Liver (tissue), 8 donors: ENCODE measurements at regions not wholly inside any gene's neighbourhood (a gene's known extent, or its start where the extent isn't known, plus 50 kb on each side); places are given as distances from the start of the nearest gene placed in this dataset.

ENCODE experiments used
- DNase-seq: peaks from one replicate; pipeline ENCODE4 v3.0.0-alpha.2; 2017; ENCODE audit warnings: low spot score
- H3K27ac ChIP-seq, 2 donors: one replicate each; pipeline ENCODE4 v1.7.0; 2013; ENCODE audit warnings: inconsistent platforms in 2 of 2, low read length in 2 of 2, control low read depth in 1 of 2, low read depth in 1 of 2, mild to moderate bottlenecking in 1 of 2
- H3K27me3 ChIP-seq, 4 donors: one replicate each; pipeline versions ENCODE4 v1.6.1 to v1.7.0; 2013; ENCODE audit warnings: low read length in 3 of 4, inconsistent platforms in 1 of 4, mild to moderate bottlenecking in 1 of 4, moderate library complexity in 1 of 4; ENCODE audit not compliant: control insufficient read depth in 4 of 4, insufficient read depth in 4 of 4
- H3K36me3 ChIP-seq, 4 donors: one replicate each; pipeline versions ENCODE4 v1.6.1 to v1.7.0; 2013; ENCODE audit warnings: low read length in 3 of 4, mild to moderate bottlenecking in 3 of 4, low read depth in 1 of 4, moderate library complexity in 1 of 4; ENCODE audit not compliant: control insufficient read depth in 4 of 4, insufficient read depth in 3 of 4
- H3K4me1 ChIP-seq, 4 donors: one replicate each; pipeline versions ENCODE4 v1.6.1 to v1.7.0; 2013; ENCODE audit warnings: low read length in 3 of 4, mild to moderate bottlenecking in 3 of 4, moderate library complexity in 1 of 4; ENCODE audit not compliant: control insufficient read depth in 4 of 4, insufficient read depth in 4 of 4
- H3K4me3 ChIP-seq, 3 donors: one replicate each; pipeline versions ENCODE4 v1.6.1 to v1.7.0; 2013; ENCODE audit warnings: low read length in 3 of 3, control low read depth in 1 of 3, low read depth in 1 of 3, mild to moderate bottlenecking in 1 of 3
- H3K9ac ChIP-seq, 2 donors: one replicate each; pipeline ENCODE4 v1.7.0; 2013; ENCODE audit warnings: low read length in 2 of 2, mild to moderate bottlenecking in 2 of 2, moderate library complexity in 2 of 2, control low read depth in 1 of 2, low read depth in 1 of 2
- H3K9me3 ChIP-seq, 4 donors: one replicate each; pipeline versions ENCODE4 v1.6.1 to v1.7.0; 2013; ENCODE audit warnings: low read length in 3 of 4; ENCODE audit not compliant: control insufficient read depth in 4 of 4
- EGR1 ChIP-seq, 2 donors: IDR thresholded peaks; 2 replicates each; pipeline ENCODE4 v1.6.1; 2016 to 2018; ENCODE audit warnings: antibody characterized with exemption in 2 of 2, low read depth in 2 of 2
- FOXA1 ChIP-seq: IDR thresholded peaks from 2 replicates; pipeline ENCODE4 v1.6.1; 2016; ENCODE audit warnings: antibody characterized with exemption
- FOXA2 ChIP-seq: IDR thresholded peaks from 2 replicates; pipeline ENCODE4 v1.6.1; 2016; ENCODE audit warnings: antibody characterized with exemption
- GABPA ChIP-seq, 2 donors: IDR thresholded peaks in 1 of 2; conservative IDR thresholded peaks in 1 of 2; 2 replicates each; pipeline ENCODE4 v1.6.1; 2016; ENCODE audit warnings: antibody characterized with exemption in 2 of 2, mild to moderate bottlenecking in 1 of 2, moderate library complexity in 1 of 2
- HNF4A ChIP-seq, 2 donors: conservative IDR thresholded peaks; 2 replicates each; pipeline ENCODE4 v1.6.1; 2016; ENCODE audit warnings: antibody characterized with exemption in 2 of 2, mild to moderate bottlenecking in 2 of 2
- HNF4G ChIP-seq: IDR thresholded peaks from 2 replicates; pipeline ENCODE4 v1.6.1; 2016; ENCODE audit warnings: antibody characterized with exemption
- JUND ChIP-seq, 2 donors: IDR thresholded peaks; 2 replicates each; pipeline ENCODE4 v1.6.1; 2016; ENCODE audit warnings: antibody characterized with exemption in 2 of 2
- NR2F2 ChIP-seq: IDR thresholded peaks from 2 replicates; pipeline ENCODE4 v1.6.1; 2016; ENCODE audit warnings: antibody characterized with exemption
- RAD21 ChIP-seq, 2 donors: IDR thresholded peaks; 2 replicates each; pipeline ENCODE4 v1.6.1; 2016; ENCODE audit warnings: antibody characterized with exemption in 2 of 2, mild to moderate bottlenecking in 2 of 2
- RXRA ChIP-seq, 2 donors: IDR thresholded peaks; 2 replicates each; pipeline ENCODE4 v1.6.1; 2017 to 2018; ENCODE audit warnings: antibody characterized with exemption in 2 of 2, mild to moderate bottlenecking in 1 of 2
- SP1 ChIP-seq: IDR thresholded peaks from 2 replicates; pipeline ENCODE4 v1.6.1; 2018; ENCODE audit warnings: antibody characterized with exemption, mild to moderate bottlenecking
- TAF1 ChIP-seq: conservative IDR thresholded peaks from 2 replicates; pipeline ENCODE4 v1.6.1; 2016; ENCODE audit warnings: antibody characterized with exemption, mild to moderate bottlenecking
- YY1 ChIP-seq: IDR thresholded peaks from 2 replicates; pipeline ENCODE4 v1.6.1; 2016; ENCODE audit warnings: antibody characterized with exemption, mild to moderate bottlenecking
- WGBS: extraction: QIAGEN DNeasy Blood & Tissue Kit; methylation state at CpG from one replicate; pipeline ENCODE4 v1.1.7; 2013; 5-methylcytosine and 5-hydroxymethylcytosine counted together
- TF ChIP-seq, protein P1 (sequence below): IDR thresholded peaks from 2 replicates; pipeline ENCODE4 v1.6.1; 2016; ENCODE audit warnings: antibody characterized with exemption
- TF ChIP-seq, protein P2 (sequence below): fragments of 150-350 bp; IDR thresholded peaks from 2 replicates; pipeline ENCODE4 v1.5.1; 2017; ENCODE audit warnings: improper control_type of control experiment, low read depth, low read length; ENCODE audit not compliant: missing input control
- TF ChIP-seq, protein P3 (sequence below): IDR thresholded peaks from 2 replicates; pipeline ENCODE4 v1.6.1; 2016; ENCODE audit warnings: antibody characterized with exemption
- TF ChIP-seq, protein P4 (sequence below): IDR thresholded peaks from 2 replicates; pipeline ENCODE4 v1.6.1; 2016; ENCODE audit warnings: antibody characterized with exemption
- donor health status: healthy.
- donor health status: healthy.
- donor health status: healthy.
- donor health status: healthy.
- donor health status: healthy.

DNA sequence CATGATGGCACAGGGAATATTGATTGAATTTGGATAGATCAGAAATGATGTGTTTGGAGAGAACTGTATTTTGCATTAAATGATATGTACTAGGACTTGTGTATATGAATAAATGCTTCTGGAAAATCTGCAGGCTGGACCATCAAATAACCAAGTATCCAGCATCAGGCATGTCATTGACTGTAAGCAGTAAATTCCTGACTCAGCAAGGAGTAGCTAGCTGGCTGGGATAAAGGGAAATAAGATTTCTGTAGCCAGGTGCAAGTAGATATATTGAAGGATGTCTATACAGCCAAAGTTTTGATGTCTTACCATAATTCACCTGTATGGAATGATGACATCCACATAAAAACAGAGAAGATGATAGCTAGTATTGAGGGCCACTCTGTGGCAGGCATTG is 809.6 kb downstream of the CDH11 start (continued):
- TF ChIP-seq FOXA2 (no peak), RAD21 (IDR thresholded peaks at IDR 0.05) (no peak), RXRA (IDR thresholded peaks at IDR 0.05) (no peak), HNF4G (no peak)
- TF ChIP-seq, protein P1, sequence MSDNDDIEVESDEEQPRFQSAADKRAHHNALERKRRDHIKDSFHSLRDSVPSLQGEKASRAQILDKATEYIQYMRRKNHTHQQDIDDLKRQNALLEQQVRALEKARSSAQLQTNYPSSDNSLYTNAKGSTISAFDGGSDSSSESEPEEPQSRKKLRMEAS, result no peak
- TF ChIP-seq, protein P2, sequence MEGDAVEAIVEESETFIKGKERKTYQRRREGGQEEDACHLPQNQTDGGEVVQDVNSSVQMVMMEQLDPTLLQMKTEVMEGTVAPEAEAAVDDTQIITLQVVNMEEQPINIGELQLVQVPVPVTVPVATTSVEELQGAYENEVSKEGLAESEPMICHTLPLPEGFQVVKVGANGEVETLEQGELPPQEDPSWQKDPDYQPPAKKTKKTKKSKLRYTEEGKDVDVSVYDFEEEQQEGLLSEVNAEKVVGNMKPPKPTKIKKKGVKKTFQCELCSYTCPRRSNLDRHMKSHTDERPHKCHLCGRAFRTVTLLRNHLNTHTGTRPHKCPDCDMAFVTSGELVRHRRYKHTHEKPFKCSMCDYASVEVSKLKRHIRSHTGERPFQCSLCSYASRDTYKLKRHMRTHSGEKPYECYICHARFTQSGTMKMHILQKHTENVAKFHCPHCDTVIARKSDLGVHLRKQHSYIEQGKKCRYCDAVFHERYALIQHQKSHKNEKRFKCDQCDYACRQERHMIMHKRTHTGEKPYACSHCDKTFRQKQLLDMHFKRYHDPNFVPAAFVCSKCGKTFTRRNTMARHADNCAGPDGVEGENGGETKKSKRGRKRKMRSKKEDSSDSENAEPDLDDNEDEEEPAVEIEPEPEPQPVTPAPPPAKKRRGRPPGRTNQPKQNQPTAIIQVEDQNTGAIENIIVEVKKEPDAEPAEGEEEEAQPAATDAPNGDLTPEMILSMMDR, result no peak

DNA sequence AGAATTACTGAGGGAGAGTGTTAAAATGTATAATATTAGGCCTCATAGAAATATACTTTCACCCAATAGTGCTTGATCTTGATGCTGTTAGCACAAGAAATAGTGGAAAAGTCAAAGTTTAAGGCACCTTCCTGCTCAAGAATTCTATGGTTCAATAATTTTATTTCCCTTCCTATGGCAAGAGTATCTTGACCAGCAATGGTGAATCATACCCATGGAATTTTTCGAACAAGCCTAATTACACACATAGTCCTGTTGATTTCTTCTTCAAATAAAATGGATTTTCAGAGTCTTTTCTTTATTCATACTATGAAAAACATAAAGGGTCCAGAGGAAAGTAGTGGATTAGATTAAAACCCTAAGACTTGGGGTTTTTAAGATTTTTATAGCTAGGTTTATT is 810.6 kb downstream of the CDH11 start:
- Histone ChIP-seq H3K36me3 (no peaks in the 10 kb centered on the region), H3K27ac (no peak overlapping the region), H3K27me3 (no peaks in the 10 kb centered on the region), H3K4me1 (no peaks in the 10 kb centered on the region), H3K4me3 (no peak overlapping the region), H3K9me3 (peaks cover 0 to 4% (median 1%) of the 10 kb centered on the region in 4 donors), H3K9ac (no peak overlapping the region)
- TF ChIP-seq, protein P3, sequence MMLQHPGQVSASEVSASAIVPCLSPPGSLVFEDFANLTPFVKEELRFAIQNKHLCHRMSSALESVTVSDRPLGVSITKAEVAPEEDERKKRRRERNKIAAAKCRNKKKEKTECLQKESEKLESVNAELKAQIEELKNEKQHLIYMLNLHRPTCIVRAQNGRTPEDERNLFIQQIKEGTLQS, result no peak
- TF ChIP-seq TAF1, result no peak
- DNase-seq, result no peak
- WGBS, result 84% methylated on average over 1 of the region's 1 CpG

DNA sequence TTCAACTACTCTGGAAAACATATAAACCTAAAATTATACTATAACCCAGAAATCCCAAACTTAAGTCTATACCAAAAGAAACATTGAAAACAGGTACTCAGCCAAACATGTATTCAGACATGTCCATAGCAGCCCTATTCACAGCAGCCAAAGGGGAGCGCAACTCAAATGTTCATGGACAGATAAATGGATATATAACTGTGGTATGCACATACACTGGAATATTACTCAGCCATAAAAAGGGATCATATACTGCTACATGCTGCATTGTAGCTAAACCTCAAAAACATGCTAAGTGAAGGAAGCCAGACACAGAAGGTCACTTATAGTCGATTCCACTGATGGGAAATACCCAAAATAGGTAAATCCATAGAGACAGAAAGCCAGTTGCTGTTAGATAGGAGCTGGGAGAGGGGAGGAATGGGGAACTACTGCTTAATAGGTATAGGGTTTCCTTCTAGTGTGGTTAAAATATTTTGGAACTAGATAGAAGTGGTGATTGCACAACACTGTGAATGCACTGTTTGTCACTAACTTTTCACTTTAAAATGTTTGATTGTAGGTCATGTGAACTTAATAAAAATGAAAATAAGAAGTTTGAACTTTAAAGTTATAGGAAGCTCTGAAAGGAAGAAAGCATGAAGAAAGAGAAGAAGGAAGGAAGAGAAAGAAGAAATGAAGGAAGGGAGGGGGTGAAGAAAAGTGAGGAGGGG is 812.3 kb downstream of the CDH11 start:
- no peak for DNase-seq
- 56% methylated on average over 2 of the region's 2 CpGs for WGBS
- TF ChIP-seq, protein P1, result no peak
- TF ChIP-seq, protein P2, result no peak
- TF ChIP-seq JUND (IDR thresholded peaks at IDR 0.05), result no peak
- TF ChIP-seq GABPA (IDR thresholded peaks at IDR 0.05 in 1 of 2, conservative IDR thresholded peaks at IDR 0.05 in 1 of 2), result no peak
- no peak for TF ChIP-seq HNF4G
- no peak for TF ChIP-seq FOXA1
- no peak for TF ChIP-seq YY1
- no peak for TF ChIP-seq TAF1
- TF ChIP-seq, protein P3, result no peak
- no peak for TF ChIP-seq SP1
- no peak for TF ChIP-seq RXRA (IDR thresholded peaks at IDR 0.05)
- TF ChIP-seq EGR1 (IDR thresholded peaks at IDR 0.05; ENCODE audit: low read depth in 2 of 2), result no peak
- TF ChIP-seq NR2F2, result no peak
- no peak for TF ChIP-seq HNF4A (conservative IDR thresholded peaks at IDR 0.05)
- TF ChIP-seq RAD21 (IDR thresholded peaks at IDR 0.05), result no peak
- no peak for TF ChIP-seq FOXA2
- TF ChIP-seq, protein P4, sequence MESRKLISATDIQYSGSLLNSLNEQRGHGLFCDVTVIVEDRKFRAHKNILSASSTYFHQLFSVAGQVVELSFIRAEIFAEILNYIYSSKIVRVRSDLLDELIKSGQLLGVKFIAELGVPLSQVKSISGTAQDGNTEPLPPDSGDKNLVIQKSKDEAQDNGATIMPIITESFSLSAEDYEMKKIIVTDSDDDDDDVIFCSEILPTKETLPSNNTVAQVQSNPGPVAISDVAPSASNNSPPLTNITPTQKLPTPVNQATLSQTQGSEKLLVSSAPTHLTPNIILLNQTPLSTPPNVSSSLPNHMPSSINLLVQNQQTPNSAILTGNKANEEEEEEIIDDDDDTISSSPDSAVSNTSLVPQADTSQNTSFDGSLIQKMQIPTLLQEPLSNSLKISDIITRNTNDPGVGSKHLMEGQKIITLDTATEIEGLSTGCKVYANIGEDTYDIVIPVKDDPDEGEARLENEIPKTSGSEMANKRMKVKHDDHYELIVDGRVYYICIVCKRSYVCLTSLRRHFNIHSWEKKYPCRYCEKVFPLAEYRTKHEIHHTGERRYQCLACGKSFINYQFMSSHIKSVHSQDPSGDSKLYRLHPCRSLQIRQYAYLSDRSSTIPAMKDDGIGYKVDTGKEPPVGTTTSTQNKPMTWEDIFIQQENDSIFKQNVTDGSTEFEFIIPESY, result no peak

More for the DNA sequence above, 812.3 kb downstream of the CDH11 start:
- Histone ChIP-seq H3K4me1 (no peaks in the 10 kb centered on the region), H3K27ac (no peak overlapping the region), H3K9me3 (peaks cover 0 to 4% (median 1%) of the 10 kb centered on the region in 4 donors), H3K36me3 (no peaks in the 10 kb centered on the region), H3K4me3 (no peak overlapping the region), H3K9ac (no peak overlapping the region), H3K27me3 (no peaks in the 10 kb centered on the region)
